Fibroblast of mammary gland (primary cell): ENCODE measurements at regions not wholly inside any gene's neighbourhood (a gene's known extent, or its start where the extent isn't known, plus 50 kb on each side); places are given as distances from the start of the nearest gene placed in this dataset.
"Not testable (repeated sequence)": the region's sequence is repeated elsewhere in the genome, so short reads cannot be mapped to it uniquely, and the experiment has no call there.

Source experiments
- DNase-seq: peaks from one replicate; pipeline ENCODE4 v3.0.0-alpha.2; 2010; ENCODE audit warnings: low read depth
- H3K4me3 ChIP-seq: 2 replicates; pipeline ENCODE4 v1.5.1; 2011; ENCODE audit warnings: low read depth, mild to moderate bottlenecking, low read length, moderate library complexity; ENCODE audit not compliant: control insufficient read depth
- TF ChIP-seq, protein P1 (sequence below): conservative IDR thresholded peaks from 2 replicates; pipeline ENCODE4 v1.5.1; 2011; ENCODE audit warnings: low read depth, low read length, inconsistent platforms; ENCODE audit not compliant: control insufficient read depth, insufficient read depth

DNA sequence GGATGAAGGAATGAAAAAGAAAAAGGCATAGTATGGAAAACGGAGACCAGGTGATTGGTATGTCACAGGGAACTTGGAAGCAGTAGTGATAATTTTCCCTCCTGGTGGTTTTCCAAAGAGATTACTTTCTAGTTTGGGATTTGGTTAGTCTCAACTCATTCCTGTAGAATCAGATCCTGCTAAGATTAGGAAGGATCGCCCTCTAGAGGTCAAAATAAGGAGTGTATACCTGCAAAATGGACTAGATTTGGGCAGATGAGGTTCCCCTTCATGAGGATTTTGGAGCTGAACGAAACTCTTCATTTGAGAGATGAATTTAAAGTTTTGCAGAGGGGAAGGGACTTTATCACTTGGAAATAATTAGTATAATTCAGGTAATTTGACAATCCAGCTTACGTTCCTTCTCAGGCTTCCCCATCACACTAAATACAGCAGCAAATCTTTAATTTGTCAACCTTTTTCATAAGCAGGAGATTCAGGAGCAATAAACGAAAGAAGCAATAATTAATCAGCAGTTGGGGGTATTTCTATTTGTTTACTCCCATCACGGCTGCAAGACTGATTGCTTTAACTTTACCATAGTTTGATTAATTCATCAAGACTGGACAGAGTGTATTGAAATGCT, 65.2 kb downstream of the CCDC195 start:
- TF ChIP-seq, protein P1, sequence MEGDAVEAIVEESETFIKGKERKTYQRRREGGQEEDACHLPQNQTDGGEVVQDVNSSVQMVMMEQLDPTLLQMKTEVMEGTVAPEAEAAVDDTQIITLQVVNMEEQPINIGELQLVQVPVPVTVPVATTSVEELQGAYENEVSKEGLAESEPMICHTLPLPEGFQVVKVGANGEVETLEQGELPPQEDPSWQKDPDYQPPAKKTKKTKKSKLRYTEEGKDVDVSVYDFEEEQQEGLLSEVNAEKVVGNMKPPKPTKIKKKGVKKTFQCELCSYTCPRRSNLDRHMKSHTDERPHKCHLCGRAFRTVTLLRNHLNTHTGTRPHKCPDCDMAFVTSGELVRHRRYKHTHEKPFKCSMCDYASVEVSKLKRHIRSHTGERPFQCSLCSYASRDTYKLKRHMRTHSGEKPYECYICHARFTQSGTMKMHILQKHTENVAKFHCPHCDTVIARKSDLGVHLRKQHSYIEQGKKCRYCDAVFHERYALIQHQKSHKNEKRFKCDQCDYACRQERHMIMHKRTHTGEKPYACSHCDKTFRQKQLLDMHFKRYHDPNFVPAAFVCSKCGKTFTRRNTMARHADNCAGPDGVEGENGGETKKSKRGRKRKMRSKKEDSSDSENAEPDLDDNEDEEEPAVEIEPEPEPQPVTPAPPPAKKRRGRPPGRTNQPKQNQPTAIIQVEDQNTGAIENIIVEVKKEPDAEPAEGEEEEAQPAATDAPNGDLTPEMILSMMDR: peak; percentile 84
- peak; percentile 64 for DNase-seq
- H3K4me3 ChIP-seq: no peak overlapping the region

DNA sequence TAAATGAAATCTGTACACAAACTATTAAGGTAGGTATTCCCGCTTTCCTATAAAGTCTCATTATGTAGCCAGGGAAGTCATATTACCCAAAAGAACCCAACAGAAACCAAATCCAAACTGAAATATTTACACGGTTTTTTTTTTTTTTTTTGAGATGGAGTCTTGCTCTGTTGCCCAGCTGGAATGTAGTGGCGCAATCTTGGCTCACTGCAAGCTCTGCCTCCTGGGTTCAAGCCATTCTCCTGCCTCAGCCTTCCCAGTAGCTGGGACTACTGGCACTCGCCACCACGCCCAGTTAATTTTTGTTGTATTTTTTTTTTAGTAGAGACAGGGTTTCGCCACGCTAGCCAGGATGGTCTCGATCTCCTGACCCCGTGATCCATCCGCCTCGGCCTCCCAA, 62.5 kb upstream of the CUL3 start:
- not testable (repeated sequence) for H3K4me3 ChIP-seq, DNase-seq

DNA sequence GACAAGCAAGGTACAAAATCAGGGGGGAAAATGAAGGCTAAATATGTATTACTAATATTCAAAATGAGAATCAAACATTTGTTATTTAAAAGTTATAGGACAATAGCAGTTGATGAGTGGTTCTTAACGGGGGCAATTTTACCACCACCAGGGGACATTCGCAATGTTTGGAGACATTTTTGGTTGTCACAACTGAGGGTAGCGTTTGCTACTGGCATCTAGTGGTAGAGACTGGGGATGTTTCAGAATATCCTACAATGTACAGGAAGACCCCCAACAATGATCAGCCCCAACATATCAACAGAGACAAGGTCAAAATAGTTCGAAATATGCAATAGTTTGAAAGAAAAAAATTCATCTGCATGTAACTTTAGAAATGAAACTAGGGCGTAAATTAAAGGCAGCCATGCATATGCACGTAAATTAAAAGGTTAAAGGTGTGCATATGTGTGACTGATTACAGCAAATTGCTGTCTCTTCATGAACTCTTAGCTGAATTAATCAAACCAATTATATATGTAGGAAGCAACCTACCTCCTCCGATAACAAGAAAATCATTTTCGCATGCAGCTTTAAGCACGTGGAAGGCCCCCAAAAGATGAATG, 61.2 kb upstream of the CUL3 start:
- peak; percentile 28 for DNase-seq
- no peak overlapping the region for H3K4me3 ChIP-seq
- TF ChIP-seq, protein P1: peak; percentile 75

DNA sequence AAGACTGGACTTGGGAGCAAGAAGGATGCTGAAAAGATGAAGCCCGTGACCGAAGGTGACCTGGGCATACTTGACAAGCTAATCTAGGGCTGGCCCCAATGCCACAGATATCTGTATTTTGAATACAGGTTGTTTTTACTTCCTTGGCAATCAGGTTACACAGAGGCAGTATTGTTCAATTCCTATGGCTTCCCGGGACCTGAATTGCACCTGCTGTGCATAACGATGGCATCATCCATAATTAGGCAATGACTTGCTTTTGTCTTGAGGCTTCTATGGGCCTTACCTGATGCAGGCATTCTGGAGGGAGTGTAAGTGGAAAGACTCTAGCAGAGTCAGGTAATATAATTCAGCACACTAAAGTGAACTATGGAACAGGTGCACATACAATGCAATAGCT, 60.6 kb upstream of the CUL3 start:
- TF ChIP-seq, protein P1: no peak
- no peak overlapping the region for H3K4me3 ChIP-seq
- no peak for DNase-seq

DNA sequence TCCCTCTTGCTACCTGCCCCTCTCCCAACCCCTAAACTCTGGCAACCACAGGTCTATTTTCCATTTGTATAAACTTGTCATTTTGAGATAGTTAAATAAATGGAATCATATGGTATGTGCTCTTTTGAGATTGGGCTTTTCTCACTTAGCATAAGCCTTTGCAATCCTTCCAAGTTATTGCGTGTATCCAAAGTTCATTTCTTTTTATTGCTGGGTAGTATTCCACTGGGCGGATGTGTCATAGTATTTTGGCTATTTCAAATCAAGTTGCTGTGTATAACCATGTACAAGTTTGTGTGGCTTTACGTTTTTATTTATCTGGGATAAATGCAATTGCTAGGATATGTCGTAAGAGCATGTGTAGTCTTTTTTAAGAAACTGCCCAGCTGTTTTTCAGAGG, 55.5 kb upstream of the CUL3 start:
- H3K4me3 ChIP-seq: no peak overlapping the region
- TF ChIP-seq, protein P1: no peak
- DNase-seq: no peak

DNA sequence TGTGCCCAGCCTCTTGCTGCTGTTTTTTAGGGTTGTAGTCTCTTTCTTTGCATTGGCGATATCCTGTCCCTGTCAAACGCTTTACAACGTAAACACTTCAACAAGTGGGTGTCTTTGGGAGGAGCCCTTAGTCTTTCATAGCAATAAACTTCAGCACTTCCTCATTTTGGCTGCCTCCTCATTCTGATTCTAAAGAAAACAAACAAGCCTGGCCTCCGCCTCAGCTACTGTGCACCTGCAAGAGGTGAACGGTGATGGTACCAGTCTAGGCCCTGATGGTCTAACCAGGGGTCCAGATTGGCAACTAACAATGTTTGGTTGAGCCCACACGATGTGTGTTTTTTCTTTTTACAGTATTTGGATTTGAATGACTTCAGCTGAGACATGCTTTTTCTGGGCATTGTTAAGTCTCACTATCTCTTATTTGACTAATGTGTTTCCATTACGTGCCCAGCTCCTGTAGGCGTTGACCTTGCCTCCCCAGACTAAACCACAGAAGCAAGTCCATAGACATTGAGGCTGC, 53.2 kb upstream of the CUL3 start:
- no peak for DNase-seq
- TF ChIP-seq, protein P1: no peak
- H3K4me3 ChIP-seq: no peak overlapping the region
